ENCODE measurements at regions not wholly inside any gene's neighbourhood (a gene's known extent, or its start where the extent isn't known, plus 50 kb on each side); places are given as distances from the start of the nearest gene placed in this dataset.

- H4K91ac ChIP-seq (ENCODE audit: insufficient read length, low read depth, low read length), result no peak overlapping the region
- H3K4me1 Mint-ChIP-seq, result no peaks in the 10 kb centered on the region
- no peaks in the 10 kb centered on the region for H3K9me3 ChIP-seq (ENCODE audit: control insufficient read depth, low read depth, low read length)
- no peak overlapping the region for H2BK12ac ChIP-seq (ENCODE audit: insufficient read length, low read depth, low read length)
- no peak overlapping the region for H3T11ph ChIP-seq (ENCODE audit: low read length)
- no peak overlapping the region for H3K56ac ChIP-seq (ENCODE audit: insufficient read length, low read depth, low read length)
- H3K4ac ChIP-seq (ENCODE audit: low read depth, low read length), result no peak overlapping the region
- no peak overlapping the region for H4K5ac ChIP-seq (ENCODE audit: insufficient read length, low read depth, low read length)
- H3K4me2 ChIP-seq (ENCODE audit: insufficient read depth, insufficient read length, low read length), result no peak overlapping the region
- no peak overlapping the region for H3K27ac ChIP-seq (ENCODE audit: insufficient read length, low read depth, low read length)
- no peaks in the 10 kb centered on the region for H3K4me1 ChIP-seq (ENCODE audit: insufficient read depth, low read length)
- H3K9ac ChIP-seq (ENCODE audit: extremely low read depth, insufficient read length, low read length), result no peak overlapping the region
- no peaks in the 10 kb centered on the region for H3K36me3 Mint-ChIP-seq (ENCODE audit: insufficient read depth in 1 of 3, low read depth in 3 of 3)
- no peak overlapping the region for H3K18ac ChIP-seq (ENCODE audit: insufficient read length, low read depth, low read length)
- H3K27me3 ChIP-seq (ENCODE audit: insufficient read depth, low read length), result no peaks in the 10 kb centered on the region
- no peak overlapping the region for H3K23ac ChIP-seq (ENCODE audit: insufficient read length, low read depth, low read length)
- no peak overlapping the region for H2BK5ac ChIP-seq (ENCODE audit: insufficient read length, low read length)
- no peak overlapping the region for H3K27ac Mint-ChIP-seq
- H3K4me3 Mint-ChIP-seq, result no peak overlapping the region
- no peaks in the 10 kb centered on the region for H3K79me2 ChIP-seq (ENCODE audit: insufficient read depth, low read length)
- no peak overlapping the region for H3K14ac ChIP-seq (ENCODE audit: insufficient read depth, low read length)
- H4K8ac ChIP-seq (replicated peaks; ENCODE audit: insufficient read length, low read depth, low read length), result no peak overlapping the region
- WGBS (ENCODE audit: extremely low coverage, insufficient read length, low lambda C conversion rate), result no CpG with 5 or more reads among the region's 2 CpGs
- H2BK120ac ChIP-seq (ENCODE audit: low read depth, low read length, poor library complexity, severe bottlenecking), result no peak overlapping the region
- no peak for DNase-seq
- H3K23me2 ChIP-seq (ENCODE audit: insufficient read length, low read depth, low read length, poor library complexity, severe bottlenecking), result no peaks in the 10 kb centered on the region
- H3K27me3 Mint-ChIP-seq (ENCODE audit: low read depth), result no peaks in the 10 kb centered on the region
- no peak overlapping the region for H2AFZ ChIP-seq (ENCODE audit: low read length)
- H2AK5ac ChIP-seq (ENCODE audit: insufficient read length, low read length), result no peak overlapping the region
- H2BK20ac ChIP-seq (ENCODE audit: low read depth, low read length, poor library complexity, severe bottlenecking), result no peak overlapping the region
- TF ChIP-seq CTCF (conservative IDR thresholded peaks at IDR 0.05), result no peak
- H4K20me1 ChIP-seq (ENCODE audit: control insufficient read depth, insufficient read depth, insufficient read length), result no peaks in the 10 kb centered on the region
- H3K9me3 Mint-ChIP-seq, result no peaks in the 10 kb centered on the region
- H3K79me1 ChIP-seq (ENCODE audit: insufficient read depth, low read depth, low read length, poor library complexity, severe bottlenecking), result no peaks in the 10 kb centered on the region
- H2BK15ac ChIP-seq (ENCODE audit: low read depth, low read length), result no peak overlapping the region
These were observed 182.8 kb upstream of the ZNF804B start for GRCh38 chr7:88576720-88577119.
